ENCODE measurements at regions not wholly inside any gene's neighbourhood (a gene's known extent, or its start where the extent isn't known, plus 50 kb on each side); places are given as distances from the start of the nearest gene placed in this dataset.

- no peak for TF ChIP-seq EZH2phosphoT487 (IDR thresholded peaks at IDR 0.05; ENCODE audit: insufficient read depth, low read depth)
- TF ChIP-seq EZH2 (IDR thresholded peaks at IDR 0.05; ENCODE audit: insufficient read depth, poor library complexity, severe bottlenecking) = no peak
These were observed 419.9 kb downstream of the SPRY1 start for GRCh38 chr4:123816462-123816861.
